Renal pelvis (tissue), 1 donor: ENCODE measurements at regions not wholly inside any gene's neighbourhood (a gene's known extent, or its start where the extent isn't known, plus 50 kb on each side); places are given as distances from the start of the nearest gene placed in this dataset.
"Not testable (repeated sequence)": the region's sequence is repeated elsewhere in the genome, so short reads cannot be mapped to it uniquely, and the experiment has no call there.

Experiments
- DNase-seq: peaks from one replicate; pipeline ENCODE4 v3.0.0-alpha.2; 2013

- no peak for DNase-seq
Measured at GRCh38 chr6:159642995-159643394, 50.0 kb downstream of the SOD2 start.

DNA sequence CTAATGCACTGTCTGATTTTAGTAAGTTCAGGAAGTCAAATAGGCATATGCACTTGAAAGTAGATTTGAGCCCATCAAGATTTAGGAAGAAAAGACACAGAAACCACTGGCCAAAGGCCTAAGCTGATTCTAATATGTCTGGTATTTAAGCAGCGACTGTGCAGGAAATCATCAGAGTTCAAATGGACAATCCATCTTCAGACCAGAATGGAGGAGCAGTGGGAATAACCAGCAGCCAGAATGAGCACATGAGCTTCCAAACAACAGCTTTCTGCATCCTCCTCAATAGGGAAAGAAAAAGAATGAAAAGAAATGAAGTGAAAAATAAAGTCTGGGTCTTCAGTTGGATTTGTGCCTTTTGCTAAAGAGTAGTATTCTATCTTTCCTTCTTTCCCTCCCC, 50.6 kb downstream of the SOD2 start:
- DNase-seq: no peak

- DNase-seq: no peak
Measured at GRCh38 chr6:159640722-159641482, 52.1 kb downstream of the SOD2 start.

DNA sequence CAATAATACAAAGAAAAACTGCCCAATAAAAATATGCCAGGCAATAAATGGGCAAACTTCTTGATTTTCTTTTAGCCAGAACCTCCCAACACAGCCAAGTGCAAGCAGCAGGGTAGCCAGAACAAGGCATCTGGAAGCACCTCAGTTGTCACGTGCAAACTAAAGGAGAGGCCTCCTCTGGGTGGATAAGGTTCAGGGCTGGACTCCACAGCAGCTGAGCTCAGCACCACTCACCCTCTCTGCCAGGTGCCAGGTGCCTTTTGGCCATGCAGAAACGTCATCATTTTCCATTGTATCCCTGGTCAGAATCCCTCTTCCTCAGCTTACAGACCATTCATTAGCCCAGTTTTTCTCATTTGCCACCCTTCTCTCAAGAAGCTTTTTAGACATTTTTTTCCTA, 52.7 kb downstream of the SOD2 start:
- no peak for DNase-seq

DNA sequence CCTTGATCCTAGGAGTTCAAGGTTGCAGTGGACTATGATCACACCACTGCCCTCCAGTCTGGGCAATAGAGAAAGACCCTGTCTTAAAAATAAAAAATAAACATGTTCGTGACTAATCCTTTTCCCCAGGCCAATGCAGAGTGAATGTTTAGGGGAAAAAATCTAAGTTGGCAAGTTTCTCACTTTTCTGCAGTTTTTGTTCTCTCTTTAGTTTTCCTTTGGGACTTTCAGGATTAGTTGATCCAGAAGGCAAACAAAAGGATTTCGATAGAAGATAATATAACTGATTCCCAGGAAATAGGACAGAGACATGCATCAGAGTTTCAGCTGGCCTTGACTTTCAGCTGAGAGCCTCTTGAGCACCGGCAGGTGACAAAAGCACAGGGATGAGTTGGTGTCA, 53.3 kb downstream of the SOD2 start:
- no peak for DNase-seq

- no peak for DNase-seq
Measured at GRCh38 chr6:159633196-159633595, 59.8 kb downstream of the SOD2 start.

GRCh38 chr6:159631886-159632285, 61.2 kb downstream of the SOD2 start:
- DNase-seq: no peak

- DNase-seq: no peak
Measured at GRCh38 chr6:159627939-159628338, 65.1 kb downstream of the SOD2 start.

GRCh38 chr6:159626506-159626905, 66.5 kb downstream of the SOD2 start:
- DNase-seq: not testable (repeated sequence)

DNA sequence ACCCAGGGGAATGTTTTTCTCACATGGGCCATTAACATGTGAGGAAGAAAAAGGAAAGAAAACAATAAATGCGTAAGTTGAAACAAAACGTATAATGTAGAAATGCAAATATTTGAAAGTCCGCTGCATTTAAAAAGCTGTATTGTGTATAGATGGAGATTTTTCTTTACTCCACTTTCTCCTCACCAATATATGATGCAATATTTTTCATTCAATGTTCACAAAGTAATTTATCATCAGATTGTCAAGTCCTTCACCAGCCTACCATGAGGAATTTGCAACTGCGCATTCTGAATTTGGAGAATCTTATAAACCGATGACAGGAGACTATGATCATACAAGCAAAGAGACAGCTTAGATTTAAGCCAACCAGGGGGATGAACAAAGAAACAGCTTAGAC, 69.9 kb downstream of the SOD2 start:
- no peak for DNase-seq

- DNase-seq: no peak
Measured at GRCh38 chr6:159620947-159621346, 72.1 kb downstream of the SOD2 start.

DNA sequence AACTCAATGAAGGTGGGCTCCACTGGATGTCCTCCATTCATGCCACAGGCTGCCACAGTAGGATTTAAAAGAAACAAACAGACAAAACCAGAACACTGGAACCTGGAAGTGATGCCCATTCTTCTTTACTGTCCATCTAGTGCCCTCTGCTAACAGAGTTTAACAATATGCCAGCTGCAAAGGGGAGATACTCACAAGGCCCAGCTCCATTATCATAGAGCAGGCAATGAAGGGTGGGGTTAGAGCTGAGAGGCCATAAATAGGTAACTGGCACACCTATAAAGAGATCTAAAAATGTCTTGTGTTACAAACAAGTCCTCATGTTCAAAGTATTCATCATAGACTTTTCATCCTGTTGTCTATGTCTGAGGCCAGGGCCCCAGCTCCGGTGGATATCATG, 75.6 kb downstream of the SOD2 start:
- no peak for DNase-seq

DNA sequence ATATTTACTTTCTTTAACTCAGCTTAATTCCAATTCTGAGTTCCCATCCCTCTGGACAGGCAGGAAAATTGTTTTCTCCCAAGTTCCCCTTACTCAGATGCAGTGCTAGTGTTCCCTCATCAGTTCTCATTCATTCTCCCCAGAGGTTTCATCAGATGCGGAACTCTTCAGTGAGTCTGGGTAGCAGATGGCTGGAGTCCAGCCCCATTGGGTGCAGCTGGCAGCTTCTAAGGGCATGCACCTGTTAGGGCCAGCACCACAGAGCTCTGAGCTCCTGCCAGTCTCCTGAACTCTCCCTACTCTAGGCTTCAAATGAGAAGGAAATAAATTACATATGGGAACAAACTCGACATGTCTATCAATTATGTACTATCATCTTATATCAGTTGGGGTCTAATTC, 76.6 kb downstream of the SOD2 start:
- no peak for DNase-seq

DNA sequence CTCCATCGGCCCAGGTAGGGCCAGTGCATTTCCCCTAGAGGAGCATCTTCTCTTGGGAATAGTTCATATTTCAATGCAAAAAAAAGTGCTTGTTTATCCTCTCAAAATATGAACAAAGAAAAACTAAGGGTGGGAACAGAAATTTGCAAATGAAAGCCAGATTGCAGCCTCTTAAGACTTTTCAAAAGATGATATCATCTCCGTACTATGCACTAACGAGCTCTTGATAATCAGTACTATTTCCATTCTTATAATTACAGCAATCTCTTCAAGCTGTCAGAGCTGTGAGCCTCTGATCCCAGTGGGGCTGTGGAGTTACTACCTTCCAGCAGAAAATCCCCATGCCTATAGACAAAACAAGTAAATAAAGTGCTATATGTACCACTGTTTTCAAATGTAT, 77.1 kb downstream of the SOD2 start:
- DNase-seq: no peak

DNA sequence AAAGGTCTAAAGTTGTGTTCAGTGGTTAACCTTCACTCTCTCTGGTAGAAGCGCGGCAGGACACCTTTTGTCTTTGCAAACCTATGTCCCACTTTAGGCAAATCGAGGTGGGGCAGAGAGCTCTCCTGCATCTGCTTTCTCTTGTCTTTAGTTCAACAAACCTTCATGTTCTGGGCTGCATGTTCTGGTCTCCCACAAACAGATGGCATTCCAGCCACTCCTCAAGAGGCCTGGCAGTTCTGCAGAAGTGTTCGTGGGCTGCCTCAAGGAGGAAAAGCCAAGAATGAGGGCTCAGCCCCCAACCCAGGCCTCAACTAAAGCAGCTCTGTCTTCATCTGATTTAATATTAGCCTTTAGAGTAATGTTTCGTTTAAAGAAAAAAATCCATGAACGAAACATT, 82.2 kb downstream of the SOD2 start:
- no peak for DNase-seq

DNA sequence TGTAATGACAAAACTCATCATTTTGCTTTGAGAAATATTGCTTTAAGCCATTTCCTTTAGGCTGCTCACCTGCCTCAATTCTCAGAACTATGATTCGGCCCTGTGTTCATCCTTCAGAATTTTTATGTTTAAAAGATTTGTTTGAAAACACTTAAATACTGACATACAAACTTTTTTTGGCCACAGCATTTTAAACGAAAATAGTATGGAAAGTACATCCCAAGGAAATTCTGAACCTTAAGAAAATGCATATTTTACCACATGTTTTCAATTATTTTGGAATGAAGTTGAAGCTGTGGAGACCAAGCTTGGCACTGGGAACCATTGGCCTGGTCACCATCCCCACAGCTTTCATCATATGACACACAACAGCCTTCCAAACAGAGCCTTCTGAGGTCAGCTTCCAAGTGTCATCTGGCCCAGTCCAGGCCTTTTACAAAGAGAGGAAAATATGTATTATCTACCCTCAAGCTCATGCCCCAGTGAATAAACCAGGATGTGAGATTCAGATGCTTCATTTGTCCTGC, 83.3 kb downstream of the SOD2 start:
- no peak for DNase-seq

GRCh38 chr6:159608961-159609651, 83.9 kb downstream of the SOD2 start:
- no peak for DNase-seq

- no peak for DNase-seq
Measured at GRCh38 chr6:159606786-159607185, 86.3 kb downstream of the SOD2 start.

GRCh38 chr6:159604443-159604956, 88.5 kb downstream of the SOD2 start:
- DNase-seq: no peak

GRCh38 chr6:159602431-159603041, 90.5 kb downstream of the SOD2 start:
- no peak for DNase-seq

DNA sequence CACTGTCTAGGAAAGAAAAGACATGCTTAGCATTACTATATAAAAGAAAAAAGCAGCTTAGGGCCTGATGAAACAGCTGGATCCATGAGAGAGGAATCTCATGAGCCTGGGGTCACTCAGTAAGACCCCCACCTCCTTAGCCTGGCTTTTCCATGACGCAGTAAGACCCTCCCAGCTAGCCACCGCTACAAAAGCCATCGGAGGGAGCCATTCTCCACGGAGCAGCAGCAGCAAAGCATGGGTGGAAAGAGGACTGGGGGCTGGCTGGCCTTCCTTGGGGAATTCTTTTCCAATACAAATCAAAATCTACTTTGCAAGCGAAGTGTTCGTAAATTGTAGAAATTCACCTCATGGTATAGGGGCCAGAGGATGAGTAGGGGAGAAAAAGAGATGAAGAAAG, 91.8 kb downstream of the SOD2 start:
- DNase-seq: no peak

DNA sequence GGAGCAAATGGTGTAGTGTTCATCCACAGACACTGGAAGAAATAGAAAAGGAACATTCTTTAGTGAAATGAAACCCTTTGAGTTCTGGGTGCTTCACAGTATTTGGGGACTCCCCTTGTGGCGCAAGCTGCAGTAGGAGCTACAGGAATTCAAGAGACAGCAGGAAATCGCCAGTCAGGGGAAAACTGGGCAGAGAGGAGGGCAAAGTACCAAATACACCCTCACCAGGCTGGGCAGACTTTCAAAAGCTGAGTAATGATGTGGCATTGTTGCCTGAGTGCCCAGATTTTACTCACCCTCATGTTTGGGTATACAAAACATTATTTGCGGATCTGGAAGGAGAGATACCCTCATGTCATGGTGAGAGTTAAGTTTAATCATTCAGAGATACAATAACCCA, 97.9 kb downstream of the SOD2 start:
- no peak for DNase-seq

DNA sequence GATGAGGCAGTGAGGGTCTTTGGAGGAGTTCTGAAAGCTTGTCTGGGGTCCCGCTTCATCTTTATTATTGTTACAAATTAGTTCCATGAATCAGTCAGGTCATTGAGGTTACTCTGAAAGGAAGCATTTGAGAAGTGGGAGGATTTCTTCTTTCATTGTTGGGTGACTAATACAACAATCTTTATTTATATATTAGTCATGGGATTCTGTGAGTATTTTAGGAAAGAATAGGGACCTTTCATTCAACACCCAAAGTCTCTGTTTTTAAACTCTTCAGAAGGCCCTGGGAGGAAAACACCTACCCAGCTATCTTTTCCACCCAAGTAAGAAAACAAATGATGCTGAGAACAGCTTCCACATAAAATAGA, 98.3 kb downstream of the SOD2 start:
- no peak for DNase-seq
